HepG2 (cell line): ENCODE measurements at regions not wholly inside any gene's neighbourhood (a gene's known extent, or its start where the extent isn't known, plus 50 kb on each side); places are given as distances from the start of the nearest gene placed in this dataset.

Source experiments
- ATAC-seq: fragments of 200-7000 bp; cut with Tn5 transposase; 3 replicates; pipeline ENCODE4 v1.9.1; 2020; ENCODE audit warnings: mild to moderate bottlenecking, moderate library complexity
- BruUV-seq: library from RNA; stranded (reverse); fragments of 400-500 nt; replicated peaks from 2 replicates; lab custom pipeline; 2021; lab: Mats Ljungman, UMichigan
- CTCF ChIA-PET: fragments of 300-600 bp; formaldehyde crosslinking; extraction: SDS; loops from one replicate; lab custom pipeline; 2021; ENCODE audit warnings: low total read pairs, inconsistent platforms, low intra/inter-chr PET ratio; lab: Yijun Ruan, JAX
- POLR2A ChIA-PET: fragments of 350-600 bp; sonication (Branson Sonifier 250); formaldehyde crosslinking; loops from one replicate; lab custom pipeline; 2020; ENCODE audit warnings: antibody characterized with exemption, inconsistent platforms; lab: Yijun Ruan, JAX
- DNase-seq: peaks from one replicate; pipeline ENCODE4 v3.0.0-alpha.2; 2015; ENCODE audit warnings: low spot score
- FAIRE-seq: peaks from 3 replicates; lab custom pipeline; 2011; peaks lifted over from hg19 to GRCh38; lab: Jason Lieb, UNC
- H2AFZ ChIP-seq: one replicate; pipeline ENCODE4 v1.6.1; 2011; ENCODE audit warnings: low read length, inconsistent platforms
- H3K27ac ChIP-seq: fragments of 300-600 bp; 3 replicates; pipeline ENCODE4 v1.8.0; 2011; ENCODE audit warnings: mixed run types, mild to moderate bottlenecking, mixed read lengths, low read length, inconsistent platforms; ENCODE audit not compliant: insufficient read depth; ENCODE audit errors: extremely low read length
- H3K27me3 ChIP-seq, 2 experiments: fragments of 200-600 bp in 1 of 2; 2 replicates in 1 of 2; 3 replicates in 1 of 2; pipeline versions ENCODE4 v1.6.0 to v1.8.0; 2011; ENCODE audit warnings: low read length in 2 of 2, mild to moderate bottlenecking in 2 of 2, moderate library complexity in 2 of 2, inconsistent platforms in 1 of 2; ENCODE audit not compliant: insufficient read depth in 2 of 2, control insufficient read depth in 1 of 2
- H3K36me3 ChIP-seq, 2 experiments: fragments of 200-600 bp in 1 of 2; replicated peaks in 1 of 2; 2 replicates in 1 of 2; 3 replicates in 1 of 2; pipeline versions ENCODE4 v1.5.1 to v1.8.0; 2011; ENCODE audit warnings: low read length in 2 of 2, inconsistent platforms in 1 of 2; ENCODE audit not compliant: insufficient read depth in 2 of 2, control insufficient read depth in 1 of 2
- H3K4me1 ChIP-seq: 2 replicates; pipeline ENCODE4 v1.5.1; 2012; ENCODE audit warnings: low read length, inconsistent platforms; ENCODE audit not compliant: insufficient read depth
- H3K4me2 ChIP-seq: 2 replicates; pipeline ENCODE4 v1.6.0; 2011; ENCODE audit warnings: low read depth, low read length, inconsistent platforms
- H3K4me3 ChIP-seq, 3 experiments: fragments of 200-600 bp in 1 of 3; sonication (generic), shearing (Covaris generic) in 1 of 3; replicated peaks in 1 of 3; 2 replicates each; pipeline ENCODE4 v1.5.1; 2011 to 2016; ENCODE audit warnings: low read length in 3 of 3, inconsistent platforms in 2 of 3, low read depth in 2 of 3, mild to moderate bottlenecking in 2 of 3, control low read depth in 1 of 3, mixed read lengths in 1 of 3; ENCODE audit not compliant: insufficient read depth in 1 of 3
- H3K79me2 ChIP-seq: one replicate; pipeline ENCODE4 v1.6.1; 2011; ENCODE audit warnings: low read length, inconsistent platforms; ENCODE audit not compliant: insufficient read depth
- H3K9ac ChIP-seq: 2 replicates; pipeline ENCODE4 v1.6.0; 2011; ENCODE audit warnings: mild to moderate bottlenecking, low read depth, low read length, inconsistent platforms; ENCODE audit not compliant: insufficient read depth
- H3K9me3 ChIP-seq: 2 replicates; pipeline ENCODE4 v1.5.1; 2012; ENCODE audit warnings: mild to moderate bottlenecking, low read length
- H4K20me1 ChIP-seq: 2 replicates; pipeline ENCODE4 v1.6.0; 2011; ENCODE audit warnings: inconsistent platforms, mild to moderate bottlenecking, low read length, moderate library complexity; ENCODE audit not compliant: insufficient read depth
- CEBPB ChIP-seq: IDR thresholded peaks from 2 replicates; pipeline ENCODE4 v1.6.1; 2011; ENCODE audit warnings: low read depth, low read length, improper control_type of control experiment, borderline replicate concordance
- FOXA1 ChIP-seq, 2 experiments: fragments of 450-650 bp in 1 of 2; sonication (generic) in 1 of 2; formaldehyde crosslinking in 1 of 2; IDR thresholded peaks; 2 replicates each; pipeline versions ENCODE4 v1.4.0 to v1.6.1; 2016 to 2020; ENCODE audit warnings: missing genetic modification reagents in 1 of 2
- MAFF ChIP-seq: IDR thresholded peaks from 2 replicates; pipeline ENCODE4 v1.6.1; 2011; ENCODE audit warnings: low read depth, low read length, improper control_type of control experiment
- MAFK ChIP-seq, 2 experiments: IDR thresholded peaks in 1 of 2; conservative IDR thresholded peaks in 1 of 2; 2 replicates each; pipeline ENCODE4 v1.6.1; 2011; ENCODE audit warnings: improper control_type of control experiment in 2 of 2, low read length in 2 of 2
- ZBTB7B ChIP-seq: sonication (generic); formaldehyde crosslinking; IDR thresholded peaks from 2 replicates; pipeline ENCODE4 v1.4.0; 2020; ENCODE audit warnings: missing genetic modification reagents
- ZNF556 ChIP-seq: sonication (generic); formaldehyde crosslinking; IDR thresholded peaks from 2 replicates; pipeline ENCODE4 v1.4.0; 2020; ENCODE audit warnings: mild to moderate bottlenecking, missing genetic modification reagents, borderline replicate concordance
- ZNF775 ChIP-seq: sonication (generic); formaldehyde crosslinking; IDR thresholded peaks from 2 replicates; pipeline ENCODE4 v1.4.0; 2020; ENCODE audit warnings: missing genetic modification reagents, mild to moderate bottlenecking, moderate library complexity, borderline replicate concordance
- WGBS: methylation state at CpG from one replicate; pipeline ENCODE4 v1.1.6; 2017; ENCODE audit warnings: low lambda C conversion rate; 5-methylcytosine and 5-hydroxymethylcytosine counted together
- in situ Hi-C: cut with HindIII; loops from 2 replicates; pipeline ENCODE4 v1.10.0; 2017; ENCODE audit warnings: low pct_unique_long_range_greater_than_20kb; ENCODE audit not compliant: extremely low pct_ligation_motif_present
- intact Hi-C: fragments of 100-400 bp; cut with micrococcal nuclease; formaldehyde crosslinking; loops from one replicate; pipeline ENCODE4 v1.10.0; 2022; ENCODE audit not compliant: unreplicated experiment

GRCh38 chr7:85483177-85483576 is 296.3 kb upstream of the SEMA3D start:
- no peaks in the 10 kb centered on the region for H3K4me1 ChIP-seq
- no peak for DNase-seq
- CTCF ChIA-PET = no interaction called here
- 0% methylated on average over 1 of the region's 1 CpG for WGBS
- H3K27ac ChIP-seq = no peak overlapping the region
- TF ChIP-seq CEBPB (peak; percentile 57; the same call in 1 of the 2 replicates), ZNF556 (CRISPR knock-in tag) (no peak)
- no peak overlapping the region for H2AFZ ChIP-seq
- H3K36me3 ChIP-seq = no peaks in the 10 kb centered on the region
- H3K4me2 ChIP-seq = no peak overlapping the region
- no peaks in the 10 kb centered on the region for H3K9me3 ChIP-seq
- POLR2A ChIA-PET = no interaction called here
- no peak for ATAC-seq
- no peak overlapping the region for H3K9ac ChIP-seq
- H4K20me1 ChIP-seq = no peaks in the 10 kb centered on the region
- no peaks in the 10 kb centered on the region for H3K27me3 ChIP-seq
- no peak for FAIRE-seq
- no TSS peak for BruUV-seq
- H3K79me2 ChIP-seq = no peaks in the 10 kb centered on the region
- in situ Hi-C loops (no loop called here), intact Hi-C loops (no loop called here)
- H3K4me3 ChIP-seq = no peak overlapping the region

DNA sequence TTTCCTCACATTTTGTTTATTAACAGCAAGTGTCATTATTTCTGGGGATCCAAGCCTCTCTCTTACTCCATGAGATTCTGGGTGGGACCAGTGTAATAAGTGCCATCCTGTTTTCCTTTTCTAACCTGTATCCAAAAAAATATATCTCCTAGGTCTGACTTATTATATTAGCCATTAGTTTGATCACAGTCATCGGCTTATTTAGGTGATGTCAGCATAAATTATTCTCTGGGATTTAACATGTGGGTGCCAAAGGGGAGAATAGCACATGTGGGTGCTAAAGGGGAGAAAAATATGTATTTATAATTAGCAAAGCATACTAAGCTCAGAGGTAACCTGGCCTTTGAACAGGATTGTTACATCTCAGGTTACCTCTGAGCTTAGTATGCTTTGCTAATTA is 293.8 kb upstream of the SEMA3D start:
- Histone ChIP-seq H3K4me3 (no peak overlapping the region), H3K79me2 (no peaks in the 10 kb centered on the region), H3K4me1 (peaks cover 7% of the 10 kb centered on the region; the same call in 1 of the 2 replicates), H3K9ac (no peak overlapping the region), H3K9me3 (no peaks in the 10 kb centered on the region), H3K27ac (no peak overlapping the region)
- ChIA-PET CTCF (no interaction called here), POLR2A (no interaction called here)
- no peak for FAIRE-seq
- in situ Hi-C loops (no loop called here), intact Hi-C loops (no loop called here)
- BruUV-seq = no TSS peak
- no peak for DNase-seq
- TF ChIP-seq FOXA1 (IDR thresholded peaks at IDR 0.05) (no peak), FOXA1 (CRISPR knock-in tag; IDR thresholded peaks at IDR 0.05) (no peak), MAFF (peak; percentile 78), ZNF775 (no peak), ZBTB7B (CRISPR knock-in tag) (no peak), MAFK (conservative IDR thresholded peaks at IDR 0.05 in 1 of 2, IDR thresholded peaks at IDR 0.05 in 1 of 2; ENCODE audit: low read length in 2 of 2) (peak; percentile 66 to 86)
- TF ChIP-seq, all 625 proteins: peak for 2
- WGBS = 0% methylated on average over 1 of the region's 1 CpG
- ATAC-seq = no peak
- Histone ChIP-seq H3K4me2 (no peak overlapping the region), H4K20me1 (no peaks in the 10 kb centered on the region), H3K27me3 (no peaks in the 10 kb centered on the region), H2AFZ (no peak overlapping the region), H3K36me3 (no peaks in the 10 kb centered on the region)
